PC-3 (cell line): ENCODE measurements at regions not wholly inside any gene's neighbourhood (a gene's known extent, or its start where the extent isn't known, plus 50 kb on each side); places are given as distances from the start of the nearest gene placed in this dataset.

Source experiments
- ATAC-seq: fragments of 200-7000 bp; cut with Tn5 transposase; 2 replicates; pipeline ENCODE4 v1.9.1; 2020; ENCODE audit warnings: mild to moderate bottlenecking, moderate library complexity
- BruUV-seq: library from RNA; stranded (reverse); fragments of 400-500 nt; replicated peaks from 2 replicates; lab custom pipeline; 2021; lab: Mats Ljungman, UMichigan
- CTCF ChIA-PET: fragments of 300-600 bp; sonication (Branson Sonifier 250); formaldehyde crosslinking; loops from one replicate; lab custom pipeline; 2022; ENCODE audit warnings: antibody characterized with exemption; lab: Charles Lee
- POLR2A ChIA-PET: fragments of 300-600 bp; sonication (Branson Sonifier 250); formaldehyde crosslinking; loops from one replicate; lab custom pipeline; 2022; ENCODE audit warnings: antibody characterized with exemption; ENCODE audit not compliant: unreplicated experiment; lab: Charles Lee
- DNase-seq: peaks from one replicate; pipeline ENCODE4 v3.0.0-alpha.2; 2015
- H2AFZ ChIP-seq: fragments of 300-600 bp; sonication (generic); 2 replicates; pipeline ENCODE4 v1.6.0; 2016; ENCODE audit warnings: antibody characterized with exemption, low read length
- H3F3A ChIP-seq: fragments of 300-600 bp; sonication (generic); one replicate; pipeline ENCODE4 v1.6.0; 2017; ENCODE audit warnings: antibody characterized with exemption, low read length, control low read depth, mild to moderate bottlenecking; ENCODE audit not compliant: unreplicated experiment
- H3K27ac ChIP-seq: fragments of 300-600 bp; sonication (generic); 2 replicates; pipeline ENCODE4 v1.5.1; 2016; ENCODE audit warnings: mild to moderate bottlenecking, low read length
- H3K27me3 ChIP-seq: fragments of 300-600 bp; sonication (generic); 2 replicates; pipeline ENCODE4 v1.6.1; 2016; ENCODE audit warnings: low read length, mixed read lengths
- H3K36me3 ChIP-seq: fragments of 300-600 bp; sonication (generic); 2 replicates; pipeline ENCODE4 v1.6.1; 2016; ENCODE audit warnings: low read depth, mixed run types, low read length, mixed read lengths
- H3K4me1 ChIP-seq: fragments of 300-600 bp; sonication (generic); 2 replicates; pipeline ENCODE4 v1.5.1; 2016; ENCODE audit warnings: low read length; ENCODE audit not compliant: insufficient read depth
- H3K4me2 ChIP-seq: fragments of 300-600 bp; sonication (generic); 2 replicates; pipeline ENCODE4 v1.6.0; 2016; ENCODE audit warnings: low read length
- H3K4me3 ChIP-seq: fragments of 300-600 bp; sonication (generic); 2 replicates; pipeline ENCODE4 v1.5.1; 2016; ENCODE audit warnings: mild to moderate bottlenecking, low read length, mixed read lengths
- H3K79me2 ChIP-seq: fragments of 300-600 bp; sonication (generic); 2 replicates; pipeline ENCODE4 v1.6.1; 2017; ENCODE audit warnings: low read length, mixed read lengths
- H3K9ac ChIP-seq: fragments of 300-600 bp; sonication (generic); 2 replicates; pipeline ENCODE4 v1.6.0; 2016; ENCODE audit warnings: mild to moderate bottlenecking, low read length
- H3K9me2 ChIP-seq: fragments of 300-600 bp; sonication (generic); replicated peaks from 2 replicates; pipeline ENCODE4 v1.6.1; 2016; ENCODE audit warnings: mixed run types, low read length, mixed read lengths
- H3K9me3 ChIP-seq: fragments of 300-600 bp; sonication (generic); 2 replicates; pipeline ENCODE4 v1.6.1; 2016; ENCODE audit warnings: low read length, mixed read lengths
- H4K20me1 ChIP-seq: fragments of 300-600 bp; sonication (generic); 2 replicates; pipeline ENCODE4 v1.6.1; 2016; ENCODE audit warnings: low read length, mixed read lengths
- EZH2 ChIP-seq: fragments of 300-600 bp; sonication (generic); IDR thresholded peaks from one replicate; pipeline ENCODE4 v1.6.1; 2017; ENCODE audit warnings: antibody characterized with exemption, mild to moderate bottlenecking, low read length; ENCODE audit not compliant: unreplicated experiment
- EZH2phosphoT487 ChIP-seq: fragments of 300-600 bp; sonication (generic); IDR thresholded peaks from 2 replicates; pipeline ENCODE4 v1.6.1; 2018; ENCODE audit warnings: mild to moderate bottlenecking, antibody characterized with exemption, low read length, borderline replicate concordance
- intact Hi-C: fragments of 100-400 bp; cut with micrococcal nuclease; formaldehyde crosslinking; loops from 2 replicates; pipeline ENCODE4 v1.9.0; 2023
- TF ChIP-seq, protein P1 (sequence below): fragments of 300-600 bp; sonication (generic); conservative IDR thresholded peaks from 2 replicates; pipeline ENCODE4 v1.5.1; 2017; ENCODE audit warnings: antibody characterized with exemption, low read depth, mild to moderate bottlenecking, low read length

DNA sequence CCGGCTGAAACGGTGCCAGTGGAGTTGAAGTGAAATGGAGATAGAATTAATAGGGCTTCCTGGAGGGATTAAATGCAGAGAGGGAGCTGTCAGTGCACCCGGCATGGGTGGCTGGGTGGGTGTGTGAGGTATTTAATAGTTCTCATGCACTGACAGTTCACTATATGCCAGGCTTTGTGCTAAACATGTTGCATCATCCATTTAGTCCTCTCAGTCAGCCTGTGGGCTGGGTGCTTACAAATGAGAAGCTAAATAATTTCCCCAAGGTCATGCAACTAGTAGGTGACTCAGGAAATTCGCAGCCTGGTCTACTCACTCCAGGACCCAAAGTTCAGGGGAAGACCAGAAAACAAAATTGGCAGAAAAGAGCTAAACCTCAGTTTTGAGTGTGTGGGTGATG lies 63.5 kb upstream of the SPATA13 start:
- intact Hi-C loops, result no loop called here
- no peak overlapping the region for H2AFZ ChIP-seq
- no peaks in the 10 kb centered on the region for H3K9me2 ChIP-seq
- H3F3A ChIP-seq, result no peaks in the 10 kb centered on the region
- H3K4me3 ChIP-seq, result no peak overlapping the region
- DNase-seq (peak; percentile 19), ATAC-seq (no peak)
- H3K36me3 ChIP-seq, result no peaks in the 10 kb centered on the region
- TF ChIP-seq EZH2phosphoT487 (no peak), EZH2 (no peak)
- TF ChIP-seq, protein P1, sequence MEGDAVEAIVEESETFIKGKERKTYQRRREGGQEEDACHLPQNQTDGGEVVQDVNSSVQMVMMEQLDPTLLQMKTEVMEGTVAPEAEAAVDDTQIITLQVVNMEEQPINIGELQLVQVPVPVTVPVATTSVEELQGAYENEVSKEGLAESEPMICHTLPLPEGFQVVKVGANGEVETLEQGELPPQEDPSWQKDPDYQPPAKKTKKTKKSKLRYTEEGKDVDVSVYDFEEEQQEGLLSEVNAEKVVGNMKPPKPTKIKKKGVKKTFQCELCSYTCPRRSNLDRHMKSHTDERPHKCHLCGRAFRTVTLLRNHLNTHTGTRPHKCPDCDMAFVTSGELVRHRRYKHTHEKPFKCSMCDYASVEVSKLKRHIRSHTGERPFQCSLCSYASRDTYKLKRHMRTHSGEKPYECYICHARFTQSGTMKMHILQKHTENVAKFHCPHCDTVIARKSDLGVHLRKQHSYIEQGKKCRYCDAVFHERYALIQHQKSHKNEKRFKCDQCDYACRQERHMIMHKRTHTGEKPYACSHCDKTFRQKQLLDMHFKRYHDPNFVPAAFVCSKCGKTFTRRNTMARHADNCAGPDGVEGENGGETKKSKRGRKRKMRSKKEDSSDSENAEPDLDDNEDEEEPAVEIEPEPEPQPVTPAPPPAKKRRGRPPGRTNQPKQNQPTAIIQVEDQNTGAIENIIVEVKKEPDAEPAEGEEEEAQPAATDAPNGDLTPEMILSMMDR, result no peak
- no peaks in the 10 kb centered on the region for H3K9me3 ChIP-seq
- no peak overlapping the region for H3K27ac ChIP-seq
- H3K4me2 ChIP-seq, result no peak overlapping the region
- H4K20me1 ChIP-seq, result no peaks in the 10 kb centered on the region
- H3K4me1 ChIP-seq, result 0 out of 2 replicates have a peak, but pooled peaks cover 2% of the 10 kb centered on the region
- POLR2A ChIA-PET, result no interaction called here
- H3K9ac ChIP-seq, result no peak overlapping the region
- H3K27me3 ChIP-seq, result no peaks in the 10 kb centered on the region
- no peaks in the 10 kb centered on the region for H3K79me2 ChIP-seq
- BruUV-seq, result no TSS peak
- CTCF ChIA-PET, result no interaction called here

GRCh38 chr13:24097667-24098066 lies 62.9 kb upstream of the SPATA13 start:
- TF ChIP-seq, protein P1, result no peak
- TF ChIP-seq EZH2phosphoT487 (no peak), EZH2 (no peak)
- Histone ChIP-seq H3F3A (no peaks in the 10 kb centered on the region), H3K4me3 (no peak overlapping the region), H3K36me3 (no peaks in the 10 kb centered on the region), H3K27ac (no peak overlapping the region), H3K4me2 (no peak overlapping the region), H3K9ac (no peak overlapping the region), H3K79me2 (no peaks in the 10 kb centered on the region), H3K9me2 (no peaks in the 10 kb centered on the region), H3K4me1 (no peaks in the 10 kb centered on the region), H3K27me3 (no peaks in the 10 kb centered on the region), H3K9me3 (no peaks in the 10 kb centered on the region), H4K20me1 (no peaks in the 10 kb centered on the region), H2AFZ (no peak overlapping the region)
- BruUV-seq, result no TSS peak
- ATAC-seq (no peak), DNase-seq (no peak)
- intact Hi-C loops, result no loop called here
- ChIA-PET POLR2A (no interaction called here), CTCF (no interaction called here)

DNA sequence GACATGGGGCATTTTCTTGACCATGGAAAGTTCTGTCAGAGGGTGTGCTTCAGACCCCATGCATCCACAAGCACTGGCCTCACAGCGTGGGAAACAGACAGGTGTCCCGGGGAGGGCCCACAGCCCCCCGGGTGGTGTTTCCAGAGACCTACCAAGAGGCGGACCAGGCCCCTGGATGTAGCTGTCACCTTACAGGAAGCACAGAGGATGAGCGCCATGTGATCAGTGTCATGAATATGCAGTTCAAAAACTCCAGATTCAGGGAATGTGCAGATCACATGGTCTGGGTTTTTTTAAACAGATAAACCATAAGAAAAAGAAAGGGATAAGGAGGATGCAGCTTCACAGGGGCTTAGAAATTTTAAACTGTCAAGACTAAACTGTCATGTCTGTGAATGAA lies 61.0 kb upstream of the SPATA13 start:
- Histone ChIP-seq H2AFZ (no peak overlapping the region), H3K4me2 (no peak overlapping the region), H3K79me2 (no peaks in the 10 kb centered on the region), H3K27ac (no peak overlapping the region), H3F3A (no peaks in the 10 kb centered on the region), H4K20me1 (no peaks in the 10 kb centered on the region), H3K9me2 (no peaks in the 10 kb centered on the region), H3K27me3 (no peaks in the 10 kb centered on the region), H3K9me3 (no peaks in the 10 kb centered on the region), H3K4me1 (no peaks in the 10 kb centered on the region), H3K4me3 (no peak overlapping the region), H3K9ac (no peak overlapping the region), H3K36me3 (no peaks in the 10 kb centered on the region)
- ChIA-PET CTCF (no interaction called here), POLR2A (no interaction called here)
- intact Hi-C loops, result no loop called here
- BruUV-seq, result no TSS peak
- ATAC-seq (no peak), DNase-seq (no peak)
- no peak for TF ChIP-seq EZH2phosphoT487
- TF ChIP-seq, protein P1, result no peak
- TF ChIP-seq EZH2, result no peak
